Bronchial epithelial cell (primary cell): ENCODE measurements at regions not wholly inside any gene's neighbourhood (a gene's known extent, or its start where the extent isn't known, plus 50 kb on each side); places are given as distances from the start of the nearest gene placed in this dataset.

Experiments used
- DNase-seq: peaks from one replicate; pipeline ENCODE4 v3.0.0-alpha.2; 2010; ENCODE audit warnings: low read depth
- FAIRE-seq: peaks from 2 replicates; lab custom pipeline; 2011; peaks lifted over from hg19 to GRCh38; lab: Jason Lieb, UNC
- H3K27me3 ChIP-seq: 2 replicates; pipeline ENCODE4 v1.5.1; 2011; ENCODE audit warnings: low read length; ENCODE audit not compliant: control insufficient read depth, insufficient read depth
- H3K36me3 ChIP-seq: 2 replicates; pipeline ENCODE4 v1.5.1; 2011; ENCODE audit warnings: low read length; ENCODE audit not compliant: control insufficient read depth, insufficient read depth
- H3K4me3 ChIP-seq: 2 replicates; pipeline ENCODE4 v1.5.1; 2011; ENCODE audit warnings: mild to moderate bottlenecking, low read depth, low read length, control low read depth
- TF ChIP-seq, protein P1 (sequence below): IDR thresholded peaks from 2 replicates; pipeline ENCODE4 v1.5.1; 2011; ENCODE audit warnings: mild to moderate bottlenecking, moderate library complexity, low read length, control low read depth, inconsistent platforms; ENCODE audit not compliant: insufficient read depth, severe bottlenecking

DNA sequence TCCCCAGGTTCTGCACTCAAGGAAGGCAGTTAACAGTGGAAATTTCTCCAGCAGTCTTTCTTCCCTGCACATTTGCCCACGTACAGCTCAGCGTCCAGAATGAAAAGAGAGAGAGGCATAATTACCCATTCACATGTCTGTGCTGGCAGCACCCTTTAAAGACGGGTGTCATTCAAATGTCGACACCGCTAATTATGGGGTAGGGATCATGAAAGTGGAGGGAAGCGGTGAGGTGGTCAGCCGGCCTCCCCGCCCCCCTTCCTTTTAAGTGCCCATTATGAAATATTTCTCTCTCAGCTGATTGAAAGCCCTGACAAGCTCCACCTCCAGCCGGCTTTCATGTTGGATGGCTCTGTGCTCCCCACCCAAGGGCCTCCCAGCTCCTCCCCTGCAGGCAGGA lies 246.1 kb downstream of the BMP7 start:
- Histone ChIP-seq H3K36me3 (no peaks in the 10 kb centered on the region), H3K27me3 (no peaks in the 10 kb centered on the region), H3K4me3 (no peak overlapping the region)
- no peak for DNase-seq
- TF ChIP-seq, protein P1, sequence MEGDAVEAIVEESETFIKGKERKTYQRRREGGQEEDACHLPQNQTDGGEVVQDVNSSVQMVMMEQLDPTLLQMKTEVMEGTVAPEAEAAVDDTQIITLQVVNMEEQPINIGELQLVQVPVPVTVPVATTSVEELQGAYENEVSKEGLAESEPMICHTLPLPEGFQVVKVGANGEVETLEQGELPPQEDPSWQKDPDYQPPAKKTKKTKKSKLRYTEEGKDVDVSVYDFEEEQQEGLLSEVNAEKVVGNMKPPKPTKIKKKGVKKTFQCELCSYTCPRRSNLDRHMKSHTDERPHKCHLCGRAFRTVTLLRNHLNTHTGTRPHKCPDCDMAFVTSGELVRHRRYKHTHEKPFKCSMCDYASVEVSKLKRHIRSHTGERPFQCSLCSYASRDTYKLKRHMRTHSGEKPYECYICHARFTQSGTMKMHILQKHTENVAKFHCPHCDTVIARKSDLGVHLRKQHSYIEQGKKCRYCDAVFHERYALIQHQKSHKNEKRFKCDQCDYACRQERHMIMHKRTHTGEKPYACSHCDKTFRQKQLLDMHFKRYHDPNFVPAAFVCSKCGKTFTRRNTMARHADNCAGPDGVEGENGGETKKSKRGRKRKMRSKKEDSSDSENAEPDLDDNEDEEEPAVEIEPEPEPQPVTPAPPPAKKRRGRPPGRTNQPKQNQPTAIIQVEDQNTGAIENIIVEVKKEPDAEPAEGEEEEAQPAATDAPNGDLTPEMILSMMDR: no peak
- FAIRE-seq: no peak

DNA sequence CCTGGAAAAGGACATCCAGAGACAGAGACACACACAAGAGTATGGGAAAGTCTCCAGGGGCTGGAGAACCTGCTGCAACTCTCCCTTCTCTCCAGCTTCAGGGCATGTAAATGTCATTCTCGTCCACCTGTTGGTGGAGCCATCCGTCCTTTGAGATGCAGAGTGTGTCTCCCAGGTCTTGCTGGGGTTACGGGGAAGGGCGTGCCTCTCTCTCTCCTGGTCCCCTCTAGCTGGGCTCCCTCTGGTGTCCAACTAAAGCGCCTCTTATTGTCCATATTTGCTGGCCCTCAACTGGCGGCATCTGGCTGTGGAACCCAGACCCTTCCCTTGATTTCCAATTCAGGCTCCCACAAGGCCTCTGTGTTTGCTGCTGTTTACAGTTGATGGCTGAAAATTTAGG lies 244.1 kb downstream of the BMP7 start:
- FAIRE-seq: no peak
- Histone ChIP-seq H3K36me3 (no peaks in the 10 kb centered on the region), H3K27me3 (no peaks in the 10 kb centered on the region), H3K4me3 (no peak overlapping the region)
- DNase-seq: no peak
- TF ChIP-seq, protein P1: no peak

DNA sequence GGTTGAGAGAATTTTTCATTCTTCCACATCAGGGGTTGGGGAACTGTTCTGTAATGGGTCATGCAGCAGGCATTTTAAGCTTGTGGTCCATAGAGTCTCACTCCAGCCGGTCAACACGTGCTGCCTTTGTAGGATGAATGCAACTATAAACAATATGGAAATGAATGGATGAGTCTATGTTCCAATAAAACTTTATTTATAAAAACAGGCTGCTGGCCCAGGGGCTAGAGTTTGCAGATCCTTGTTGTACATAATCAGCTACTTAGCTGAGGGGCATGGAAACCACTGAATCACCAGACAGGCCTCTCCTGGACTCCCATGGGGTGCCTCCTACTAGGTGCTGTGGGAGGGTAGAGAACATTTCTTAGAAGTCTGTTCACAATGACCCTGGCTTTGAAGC lies 243.4 kb downstream of the BMP7 start:
- H3K36me3 ChIP-seq: no peaks in the 10 kb centered on the region
- TF ChIP-seq, protein P1: no peak
- H3K4me3 ChIP-seq: no peak overlapping the region
- DNase-seq (no peak), FAIRE-seq (no peak)
- no peaks in the 10 kb centered on the region for H3K27me3 ChIP-seq

DNA sequence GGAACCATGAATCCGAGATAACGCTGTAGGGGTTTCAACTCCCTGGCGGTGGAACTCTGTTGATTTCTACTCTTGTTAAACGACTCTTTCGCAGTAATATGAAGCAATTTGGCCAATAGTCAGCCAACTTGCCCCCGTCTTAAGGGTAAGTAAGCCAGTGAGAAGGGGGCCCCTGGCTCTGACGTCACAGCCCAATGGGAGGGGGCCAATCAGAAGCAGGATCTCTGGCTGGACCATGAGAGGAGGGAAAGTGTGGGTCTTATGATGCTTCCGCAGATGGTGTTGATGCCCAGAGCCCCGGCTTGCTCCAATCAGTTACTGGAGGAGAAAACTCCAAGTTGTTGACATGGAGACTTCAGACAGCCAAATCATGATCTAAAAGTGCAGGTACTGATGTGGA lies 242.4 kb downstream of the BMP7 start:
- Histone ChIP-seq H3K27me3 (no peaks in the 10 kb centered on the region), H3K36me3 (no peaks in the 10 kb centered on the region), H3K4me3 (no peak overlapping the region)
- FAIRE-seq (no peak), DNase-seq (no peak)
- TF ChIP-seq, protein P1: no peak

DNA sequence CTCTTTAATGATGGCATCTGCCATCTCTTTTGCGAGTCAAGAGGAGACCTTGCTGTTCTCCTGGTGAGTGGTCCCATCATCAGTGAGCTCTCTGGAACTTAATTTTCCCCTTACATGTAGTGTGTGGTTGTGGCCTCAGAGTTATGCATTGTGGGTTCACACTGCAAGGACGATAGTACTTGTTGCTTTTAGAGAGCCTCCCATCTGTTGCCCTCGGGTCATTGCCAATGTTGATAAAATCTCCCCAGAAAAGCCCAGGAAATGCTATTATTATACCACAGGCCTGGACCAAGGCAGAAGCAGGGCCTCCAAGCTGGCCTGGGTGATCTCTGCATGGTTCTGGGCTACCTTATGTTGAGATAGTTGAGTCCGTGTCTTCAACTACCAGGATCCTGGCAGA lies 241.6 kb downstream of the BMP7 start:
- FAIRE-seq (no peak), DNase-seq (no peak)
- H3K36me3 ChIP-seq: no peaks in the 10 kb centered on the region
- no peak overlapping the region for H3K4me3 ChIP-seq
- H3K27me3 ChIP-seq: no peaks in the 10 kb centered on the region
- TF ChIP-seq, protein P1: no peak

DNA sequence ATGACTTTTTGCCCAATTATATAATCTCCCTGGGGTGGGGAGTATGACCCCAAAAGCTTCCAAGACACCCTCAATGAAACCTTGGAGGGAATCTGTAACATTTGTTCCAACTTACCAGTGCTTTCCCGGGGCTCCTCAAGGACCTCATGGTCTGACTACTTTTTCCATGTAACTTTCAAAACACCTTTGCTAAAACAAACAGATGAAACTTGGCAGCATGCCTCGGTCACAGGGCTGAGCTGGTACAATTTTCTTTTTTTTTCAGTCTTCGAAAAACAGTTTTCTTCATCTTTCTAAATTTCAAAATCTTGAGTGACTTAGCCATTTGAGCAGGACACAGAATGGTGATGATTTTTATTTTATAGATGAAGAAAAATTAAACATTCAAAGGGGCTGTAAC lies 241.2 kb downstream of the BMP7 start:
- H3K4me3 ChIP-seq: no peak overlapping the region
- H3K36me3 ChIP-seq: no peaks in the 10 kb centered on the region
- FAIRE-seq (no peak), DNase-seq (no peak)
- no peaks in the 10 kb centered on the region for H3K27me3 ChIP-seq
- TF ChIP-seq, protein P1: no peak
